GM10248 (cell line): ENCODE measurements at regions not wholly inside any gene's neighbourhood (a gene's known extent, or its start where the extent isn't known, plus 50 kb on each side); places are given as distances from the start of the nearest gene placed in this dataset.

ENCODE experiments used
- CTCF ChIA-PET: fragments of 300-600 bp; sonication (Branson Sonifier 250); formaldehyde crosslinking; extraction: SDS; loops from one replicate; lab custom pipeline; 2021; ENCODE audit warnings: antibody characterized with exemption; lab: Yijun Ruan, JAX
- POLR2A ChIA-PET: fragments of 350-650 bp; sonication (Branson Sonifier 250); formaldehyde crosslinking; extraction: SDS; loops from one replicate; lab custom pipeline; 2020; ENCODE audit warnings: antibody characterized with exemption; lab: Yijun Ruan, JAX
- DNase-seq: peaks from one replicate; pipeline ENCODE4 v3.0.0; 2012; ENCODE audit errors: extremely low spot score
- CTCF ChIP-seq: IDR thresholded peaks from 2 replicates; pipeline ENCODE4 v1.5.1; 2012; ENCODE audit warnings: mild to moderate bottlenecking, low read depth; ENCODE audit errors: extremely low read depth, missing control alignments, control extremely low read depth

- DNase-seq, result no peak
- no peak for TF ChIP-seq CTCF
- ChIA-PET POLR2A (no interaction called here), CTCF (no interaction called here)
Observed at GRCh38 chrX:19270727-19271126, 73.0 kb upstream of the PDHA1 start.

- CTCF ChIA-PET, result interaction anchor here (1.0 kb wide), 1 partner anchor 12 kb away, joined by 4 read pairs; no protein-coding TSS in a partner anchor
- DNase-seq, result no peak
- POLR2A ChIA-PET, result no interaction called here
- no peak for TF ChIP-seq CTCF
Observed at GRCh38 chrX:19272452-19272851, 71.3 kb upstream of the PDHA1 start.

GRCh38 chrX:19280636-19281035, 63.1 kb upstream of the PDHA1 start:
- POLR2A ChIA-PET, result no interaction called here
- TF ChIP-seq CTCF, result no peak
- no peak for DNase-seq
- CTCF ChIA-PET, result no interaction called here

- TF ChIP-seq CTCF, result no peak
- ChIA-PET CTCF (no interaction called here), POLR2A (no interaction called here)
- no peak for DNase-seq
Observed at GRCh38 chrX:19281256-19281655, 62.5 kb upstream of the PDHA1 start.

GRCh38 chrX:19283597-19284339, 60.0 kb upstream of the PDHA1 start:
- CTCF ChIA-PET, result no interaction called here
- POLR2A ChIA-PET, result no interaction called here
- DNase-seq, result no peak
- TF ChIP-seq CTCF, result no peak

GRCh38 chrX:19285857-19286256, 57.9 kb upstream of the PDHA1 start:
- TF ChIP-seq CTCF, result no peak
- POLR2A ChIA-PET, result no interaction called here
- DNase-seq, result no peak
- CTCF ChIA-PET, result no interaction called here
